Suprapubic skin (tissue), 4 donors: ENCODE measurements at regions not wholly inside any gene's neighbourhood (a gene's known extent, or its start where the extent isn't known, plus 50 kb on each side); places are given as distances from the start of the nearest gene placed in this dataset.

Experiments
- DNase-seq, 2 donors: peaks; one replicate each; pipeline ENCODE4 v3.0.0-alpha.2; 2019; ENCODE audit warnings: low spot score in 2 of 2
- H3K27ac ChIP-seq: fragments of 200-600 bp; sonication (generic); one replicate; pipeline ENCODE4 v1.5.1; 2019
- H3K27me3 ChIP-seq: fragments of 200-600 bp; sonication (generic); one replicate; pipeline ENCODE4 v1.5.1; 2019
- H3K36me3 ChIP-seq: fragments of 200-600 bp; sonication (generic); one replicate; pipeline ENCODE4 v1.5.1; 2019
- H3K4me1 ChIP-seq: fragments of 200-600 bp; sonication (generic); one replicate; pipeline ENCODE4 v1.5.1; 2019
- H3K4me3 ChIP-seq: fragments of 200-600 bp; sonication (generic); one replicate; pipeline ENCODE4 v1.5.1; 2019; ENCODE audit warnings: mild to moderate bottlenecking
- H3K9me3 ChIP-seq: fragments of 200-600 bp; sonication (generic); one replicate; pipeline ENCODE4 v1.5.1; 2019
- EP300 ChIP-seq: sonication (generic); formaldehyde crosslinking; IDR thresholded peaks from one replicate; pipeline ENCODE4 v1.6.1; 2017; ENCODE audit warnings: antibody characterized with exemption
- POLR2A ChIP-seq, 2 donors: fragments of 450-650 bp; IDR thresholded peaks; one replicate each; pipeline ENCODE4 v1.6.1; 2017; ENCODE audit warnings: antibody characterized with exemption in 2 of 2, mild to moderate bottlenecking in 2 of 2, moderate library complexity in 2 of 2
- POLR2AphosphoS5 ChIP-seq, 3 donors: sonication (generic); formaldehyde crosslinking; IDR thresholded peaks; one replicate each; pipeline ENCODE4 v1.6.1; 2017; ENCODE audit warnings: antibody characterized with exemption in 3 of 3
- WGBS: methylation state at CpG from one replicate; pipeline ENCODE4 v1.1.5; 2018; 5-methylcytosine and 5-hydroxymethylcytosine counted together
- TF ChIP-seq, protein P1 (sequence below), 2 donors: fragments of 200-600 bp in 1 of 2; fragments of 450-650 bp in 1 of 2; sonication (generic) in 1 of 2; IDR thresholded peaks; one replicate each; pipeline ENCODE4 v1.5.1; 2016 to 2019; ENCODE audit warnings: antibody characterized with exemption in 2 of 2, mild to moderate bottlenecking in 1 of 2, moderate library complexity in 1 of 2

GRCh38 chr13:67950603-67951002 is 720.5 kb upstream of the PCDH9 start:
- Histone ChIP-seq H3K9me3 (no peaks in the 10 kb centered on the region), H3K27me3 (no peaks in the 10 kb centered on the region), H3K4me1 (no peaks in the 10 kb centered on the region), H3K36me3 (no peaks in the 10 kb centered on the region), H3K27ac (no peak overlapping the region), H3K4me3 (no peak overlapping the region)
- TF ChIP-seq, protein P1, sequence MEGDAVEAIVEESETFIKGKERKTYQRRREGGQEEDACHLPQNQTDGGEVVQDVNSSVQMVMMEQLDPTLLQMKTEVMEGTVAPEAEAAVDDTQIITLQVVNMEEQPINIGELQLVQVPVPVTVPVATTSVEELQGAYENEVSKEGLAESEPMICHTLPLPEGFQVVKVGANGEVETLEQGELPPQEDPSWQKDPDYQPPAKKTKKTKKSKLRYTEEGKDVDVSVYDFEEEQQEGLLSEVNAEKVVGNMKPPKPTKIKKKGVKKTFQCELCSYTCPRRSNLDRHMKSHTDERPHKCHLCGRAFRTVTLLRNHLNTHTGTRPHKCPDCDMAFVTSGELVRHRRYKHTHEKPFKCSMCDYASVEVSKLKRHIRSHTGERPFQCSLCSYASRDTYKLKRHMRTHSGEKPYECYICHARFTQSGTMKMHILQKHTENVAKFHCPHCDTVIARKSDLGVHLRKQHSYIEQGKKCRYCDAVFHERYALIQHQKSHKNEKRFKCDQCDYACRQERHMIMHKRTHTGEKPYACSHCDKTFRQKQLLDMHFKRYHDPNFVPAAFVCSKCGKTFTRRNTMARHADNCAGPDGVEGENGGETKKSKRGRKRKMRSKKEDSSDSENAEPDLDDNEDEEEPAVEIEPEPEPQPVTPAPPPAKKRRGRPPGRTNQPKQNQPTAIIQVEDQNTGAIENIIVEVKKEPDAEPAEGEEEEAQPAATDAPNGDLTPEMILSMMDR (IDR thresholded peaks at IDR 0.05): no peak
- TF ChIP-seq POLR2AphosphoS5 (IDR thresholded peaks at IDR 0.05) (no peak), POLR2A (IDR thresholded peaks at IDR 0.05) (no peak), EP300 (no peak)
- no peak for DNase-seq
- 67% methylated on average over 3 of the region's 3 CpGs for WGBS

DNA sequence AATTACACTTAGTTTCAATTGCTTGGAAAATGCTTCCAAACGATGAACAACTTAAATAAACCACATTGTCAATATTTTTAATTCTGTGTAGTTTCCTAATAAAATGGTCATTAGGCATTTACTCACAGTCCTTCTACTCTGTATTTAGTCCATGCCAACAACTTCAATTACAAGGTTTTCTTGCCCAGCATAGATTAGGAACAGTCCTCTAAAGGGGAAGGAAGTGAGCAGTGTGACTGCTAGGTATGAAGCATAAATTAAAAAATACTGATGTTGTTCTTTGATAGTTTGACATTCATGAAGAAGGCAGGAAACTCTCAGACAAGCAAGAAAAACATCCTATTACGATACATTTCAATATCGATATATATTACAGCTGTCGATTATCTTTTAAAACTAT is 716.0 kb upstream of the PCDH9 start:
- WGBS: 64% methylated on average over 4 of the region's 4 CpGs
- DNase-seq: no peak

DNA sequence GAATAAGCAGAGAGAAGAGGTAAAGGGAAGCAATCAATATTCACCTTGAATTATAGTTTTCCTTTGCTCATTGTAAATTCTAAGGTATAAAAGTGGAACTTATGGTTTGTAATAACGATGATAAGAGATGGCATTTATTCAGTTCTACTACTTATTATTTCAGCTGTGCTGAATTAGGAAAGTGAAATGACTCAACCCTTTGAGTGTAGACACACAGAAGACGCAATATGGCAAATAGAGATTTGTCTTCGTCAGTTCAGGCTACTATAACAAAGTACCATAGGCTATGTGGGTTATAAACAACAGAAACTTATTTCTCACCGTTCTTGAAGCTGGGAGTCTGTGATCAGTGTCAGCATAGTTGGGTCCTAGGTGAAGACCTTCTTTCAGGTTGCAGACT is 713.0 kb upstream of the PCDH9 start:
- H3K4me3 ChIP-seq: no peak overlapping the region
- TF ChIP-seq EP300 (no peak), POLR2AphosphoS5 (IDR thresholded peaks at IDR 0.05) (no peak), POLR2A (IDR thresholded peaks at IDR 0.05) (no peak)
- TF ChIP-seq, protein P1 (IDR thresholded peaks at IDR 0.05): no peak
- H3K36me3 ChIP-seq: no peaks in the 10 kb centered on the region
- H3K27ac ChIP-seq: no peak overlapping the region
- 76% methylated on average over 4 of the region's 4 CpGs for WGBS
- no peaks in the 10 kb centered on the region for H3K4me1 ChIP-seq
- DNase-seq: no peak
- no peaks in the 10 kb centered on the region for H3K27me3 ChIP-seq
- H3K9me3 ChIP-seq: no peaks in the 10 kb centered on the region

More for the DNA sequence above, 716.0 kb upstream of the PCDH9 start:
- no peaks in the 10 kb centered on the region for H3K4me1 ChIP-seq
- no peaks in the 10 kb centered on the region for H3K27me3 ChIP-seq
- no peak overlapping the region for H3K4me3 ChIP-seq
- H3K9me3 ChIP-seq: no peaks in the 10 kb centered on the region
- H3K36me3 ChIP-seq: no peaks in the 10 kb centered on the region
- TF ChIP-seq, protein P1 (IDR thresholded peaks at IDR 0.05): no peak
- TF ChIP-seq EP300 (no peak), POLR2AphosphoS5 (IDR thresholded peaks at IDR 0.05) (no peak), POLR2A (IDR thresholded peaks at IDR 0.05) (no peak)
- H3K27ac ChIP-seq: no peak overlapping the region

- H3K27me3 ChIP-seq: no peaks in the 10 kb centered on the region
- no peak overlapping the region for H3K4me3 ChIP-seq
- no peaks in the 10 kb centered on the region for H3K4me1 ChIP-seq
- H3K9me3 ChIP-seq: no peaks in the 10 kb centered on the region
- TF ChIP-seq EP300: no peak
- no peak overlapping the region for H3K27ac ChIP-seq
- no peak for DNase-seq
- H3K36me3 ChIP-seq: no peaks in the 10 kb centered on the region
These were observed 705.5 kb upstream of the PCDH9 start for GRCh38 chr13:67935626-67936025.

DNA sequence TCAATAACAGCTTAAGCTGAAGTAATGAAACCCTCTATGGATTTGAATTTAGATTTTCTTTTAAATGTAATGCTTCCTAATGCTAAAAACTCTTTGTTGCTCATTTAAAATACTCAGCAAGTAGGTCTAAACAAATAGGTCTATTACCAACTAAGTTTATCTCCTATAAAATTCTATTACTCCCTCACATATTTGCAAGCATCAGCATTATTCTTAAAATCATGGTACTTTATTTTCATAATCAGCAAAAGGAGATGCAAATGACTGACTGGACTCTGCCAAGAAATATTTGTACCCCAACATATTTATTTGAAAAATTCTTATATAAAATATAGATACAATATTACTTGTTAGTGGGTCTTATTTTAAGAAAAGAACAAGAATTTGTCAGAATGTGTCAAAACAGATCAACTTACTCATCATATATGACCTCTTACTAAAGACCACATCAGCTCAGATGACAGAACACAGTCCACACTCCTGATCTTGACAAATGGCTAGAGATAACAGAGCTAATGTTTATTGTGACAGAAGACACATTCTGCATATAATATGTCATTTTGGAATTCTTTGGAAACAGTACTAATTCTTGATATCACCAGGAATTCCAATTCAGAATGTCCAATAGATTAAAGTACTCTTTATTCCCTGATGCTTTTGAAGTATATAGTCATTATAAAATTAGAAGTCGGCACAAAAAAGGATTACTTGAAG is 704.6 kb upstream of the PCDH9 start:
- H3K27me3 ChIP-seq: no peaks in the 10 kb centered on the region
- no peaks in the 10 kb centered on the region for H3K4me1 ChIP-seq
- no peaks in the 10 kb centered on the region for H3K9me3 ChIP-seq
- WGBS: 29% methylated on average over 1 of the region's 1 CpG
- no peak for TF ChIP-seq EP300
- no peaks in the 10 kb centered on the region for H3K36me3 ChIP-seq
- no peak for DNase-seq
- no peak overlapping the region for H3K4me3 ChIP-seq
- no peak overlapping the region for H3K27ac ChIP-seq

DNA sequence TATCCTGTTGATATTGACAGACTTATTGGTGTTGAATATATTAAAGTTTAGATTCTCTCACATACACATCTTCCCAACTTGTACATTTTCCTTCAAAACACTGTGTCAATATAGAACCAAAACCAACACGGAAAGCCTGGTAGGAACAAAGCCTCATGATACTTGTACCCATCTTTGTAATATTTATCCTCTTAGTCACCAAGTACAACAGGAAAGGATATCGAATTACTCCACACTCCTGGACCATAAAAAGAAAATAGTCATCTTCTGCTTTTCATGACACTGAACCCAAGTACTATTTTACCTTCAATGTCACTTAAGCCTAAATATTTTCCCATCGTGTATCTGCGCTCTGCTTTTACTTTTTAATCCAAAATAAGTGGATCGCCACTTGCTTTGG is 702.9 kb upstream of the PCDH9 start:
- no peak for DNase-seq
- Histone ChIP-seq H3K27me3 (no peaks in the 10 kb centered on the region), H3K36me3 (no peaks in the 10 kb centered on the region), H3K27ac (no peak overlapping the region), H3K4me3 (no peak overlapping the region), H3K9me3 (no peaks in the 10 kb centered on the region), H3K4me1 (no peaks in the 10 kb centered on the region)
- 90% methylated on average over 5 of the region's 5 CpGs for WGBS
- TF ChIP-seq, protein P1 (IDR thresholded peaks at IDR 0.05): no peak
- TF ChIP-seq POLR2A (IDR thresholded peaks at IDR 0.05): no peak
- TF ChIP-seq POLR2AphosphoS5 (IDR thresholded peaks at IDR 0.05): no peak
- TF ChIP-seq EP300: no peak
